Thoracic aorta (tissue), 2 donors: ENCODE measurements at regions not wholly inside any gene's neighbourhood (a gene's known extent, or its start where the extent isn't known, plus 50 kb on each side); places are given as distances from the start of the nearest gene placed in this dataset.
"Not testable (repeated sequence)": the region's sequence is repeated elsewhere in the genome, so short reads cannot be mapped to it uniquely, and the experiment has no call there.

Experiments used
- ATAC-seq: fragments of 150-250 bp; one replicate; pipeline ENCODE4 v1.8.0; 2017; ENCODE audit warnings: low read depth; ENCODE audit not compliant: insufficient number of reproducible peaks, low FRiP score
- DNase-seq: peaks from one replicate; pipeline ENCODE4 v3.0.0-alpha.2; 2020; ENCODE audit warnings: low spot score
- H3K27ac ChIP-seq, 2 donors: fragments of 200-600 bp; sonication (generic); 1 replicate in 1 of 2; 2 replicates in 1 of 2; pipeline ENCODE4 v1.5.1; 2016; ENCODE audit warnings: mild to moderate bottlenecking in 2 of 2, moderate library complexity in 2 of 2
- H3K27me3 ChIP-seq: fragments of 200-600 bp; sonication (generic); replicated peaks from 2 replicates; pipeline ENCODE4 v1.6.0; 2016; ENCODE audit warnings: mild to moderate bottlenecking; ENCODE audit not compliant: insufficient read depth
- H3K36me3 ChIP-seq: fragments of 200-600 bp; sonication (generic); one replicate; pipeline ENCODE4 v1.5.1; 2016
- H3K4me1 ChIP-seq, 2 donors: fragments of 200-600 bp; sonication (generic); 1 replicate in 1 of 2; 2 replicates in 1 of 2; pipeline versions ENCODE4 v1.5.1 to v1.6.0; 2016; ENCODE audit warnings: low read depth in 2 of 2, mild to moderate bottlenecking in 1 of 2; ENCODE audit not compliant: control insufficient read depth in 1 of 2
- H3K4me3 ChIP-seq: fragments of 200-600 bp; sonication (generic); 2 replicates; pipeline ENCODE4 v1.5.1; 2016; ENCODE audit warnings: mild to moderate bottlenecking
- H3K9me3 ChIP-seq: fragments of 200-600 bp; sonication (generic); 2 replicates; pipeline ENCODE4 v1.5.1; 2016
- CTCF ChIP-seq: fragments of 200-600 bp; sonication (generic); IDR thresholded peaks from one replicate; pipeline ENCODE4 v1.5.1; 2019; ENCODE audit warnings: antibody characterized with exemption

- no peaks in the 10 kb centered on the region for H3K9me3 ChIP-seq
- no peaks in the 10 kb centered on the region for H3K27me3 ChIP-seq
- H3K27ac ChIP-seq = no peak overlapping the region
- no peaks in the 10 kb centered on the region for H3K36me3 ChIP-seq
- ATAC-seq (no peak), DNase-seq (no peak)
- H3K4me3 ChIP-seq = no peak overlapping the region
- H3K4me1 ChIP-seq = no peaks in the 10 kb centered on the region
- no peak for TF ChIP-seq CTCF
Observed at GRCh38 chr9:27808864-27809263, 235.6 kb upstream of the C9orf72 start.

DNA sequence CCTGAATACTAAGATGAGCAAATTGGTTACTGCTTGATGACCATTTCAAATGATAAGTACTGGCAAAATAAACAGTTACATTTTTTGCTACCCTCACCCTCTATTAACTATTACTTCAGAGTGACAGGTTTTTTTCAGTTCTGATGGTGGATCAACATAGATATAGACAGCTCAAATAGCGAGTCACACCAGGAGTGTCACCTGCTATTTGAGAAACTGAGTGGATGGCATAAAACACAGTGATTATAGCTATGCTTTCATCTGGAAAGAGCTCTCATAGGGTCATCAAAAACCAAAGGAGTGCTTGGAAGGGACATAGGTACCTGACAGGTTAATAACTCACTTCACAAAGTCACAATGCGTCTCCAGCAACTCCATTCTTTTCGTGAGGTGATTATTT is 244.5 kb upstream of the C9orf72 start:
- no peak for ATAC-seq

GRCh38 chr9:27818348-27818747 is 245.1 kb upstream of the C9orf72 start:
- DNase-seq = no peak
- no peak for ATAC-seq
- no peak for TF ChIP-seq CTCF

More for the DNA sequence above, 244.5 kb upstream of the C9orf72 start:
- Histone ChIP-seq H3K27me3 (no peaks in the 10 kb centered on the region), H3K4me1 (no peaks in the 10 kb centered on the region), H3K9me3 (no peaks in the 10 kb centered on the region), H3K27ac (no peak overlapping the region), H3K36me3 (no peaks in the 10 kb centered on the region), H3K4me3 (no peak overlapping the region)
- no peak for DNase-seq
- no peak for TF ChIP-seq CTCF

DNA sequence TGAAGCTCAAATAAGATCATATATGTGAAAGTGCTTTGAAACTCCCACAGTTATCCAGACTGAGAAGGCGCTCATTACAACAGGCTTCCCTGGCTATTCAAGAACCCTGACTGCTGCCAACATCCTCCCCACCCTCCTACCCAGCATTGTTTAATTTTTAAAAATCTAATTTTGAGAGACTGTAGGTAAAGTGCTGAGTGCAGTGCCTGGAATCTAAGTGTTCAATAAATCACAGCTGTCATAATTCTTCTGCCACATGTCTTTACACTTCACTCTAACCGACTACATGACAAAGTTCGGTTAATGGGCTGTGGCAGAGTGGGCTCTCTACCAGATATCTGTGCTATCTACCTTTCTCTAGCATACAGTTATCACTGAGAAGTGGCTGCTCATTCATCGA is 255.6 kb upstream of the C9orf72 start:
- no peak for DNase-seq
- TF ChIP-seq CTCF = no peak
- Histone ChIP-seq H3K4me1 (no peaks in the 10 kb centered on the region), H3K27me3 (no peaks in the 10 kb centered on the region), H3K9me3 (no peaks in the 10 kb centered on the region), H3K36me3 (no peaks in the 10 kb centered on the region), H3K4me3 (no peak overlapping the region), H3K27ac (no peak overlapping the region)
- ATAC-seq = no peak

More at GRCh38 chr9:27818348-27818747, 245.1 kb upstream of the C9orf72 start:
- Histone ChIP-seq H3K27me3 (no peaks in the 10 kb centered on the region), H3K36me3 (no peaks in the 10 kb centered on the region), H3K4me3 (no peak overlapping the region), H3K4me1 (no peaks in the 10 kb centered on the region), H3K9me3 (no peaks in the 10 kb centered on the region), H3K27ac (no peak overlapping the region)

DNA sequence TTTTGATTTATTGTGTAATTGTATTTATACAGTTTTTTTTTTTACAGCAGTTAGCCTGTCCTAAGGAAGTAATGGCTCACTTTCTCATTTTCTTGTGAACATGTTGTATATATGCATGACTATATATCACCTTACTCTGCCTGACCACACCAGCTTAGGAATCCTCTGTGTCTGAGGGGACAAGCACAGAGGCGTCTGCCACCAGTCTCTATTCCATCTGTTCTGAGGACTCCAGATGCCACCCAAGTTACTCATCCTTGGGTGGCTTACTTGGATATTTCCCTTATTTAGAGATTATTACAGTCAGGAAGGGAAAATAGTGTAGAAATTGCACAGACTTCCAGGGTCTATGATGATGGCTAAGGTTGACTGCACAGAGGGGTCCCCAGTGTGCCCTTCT is 256.3 kb upstream of the C9orf72 start:
- Histone ChIP-seq H3K27ac (no peak overlapping the region), H3K4me3 (no peak overlapping the region), H3K27me3 (no peaks in the 10 kb centered on the region), H3K9me3 (no peaks in the 10 kb centered on the region), H3K36me3 (no peaks in the 10 kb centered on the region), H3K4me1 (no peaks in the 10 kb centered on the region)
- no peak for ATAC-seq
- DNase-seq = no peak
- TF ChIP-seq CTCF = no peak

- DNase-seq = not testable (repeated sequence)
Observed at GRCh38 chr9:27832108-27832507, 258.8 kb upstream of the C9orf72 start.

More at GRCh38 chr9:27832108-27832507, 258.8 kb upstream of the C9orf72 start:
- H3K4me1 ChIP-seq, H3K4me3 ChIP-seq, H3K27me3 ChIP-seq, H3K9me3 ChIP-seq, H3K27ac ChIP-seq, H3K36me3 ChIP-seq, ATAC-seq: not testable (repeated sequence)
